ENCODE measurements at regions not wholly inside any gene's neighbourhood (a gene's known extent, or its start where the extent isn't known, plus 50 kb on each side); places are given as distances from the start of the nearest gene placed in this dataset.
"Not testable (repeated sequence)": the region's sequence is repeated elsewhere in the genome, so short reads cannot be mapped to it uniquely, and the experiment has no call there.

DNA sequence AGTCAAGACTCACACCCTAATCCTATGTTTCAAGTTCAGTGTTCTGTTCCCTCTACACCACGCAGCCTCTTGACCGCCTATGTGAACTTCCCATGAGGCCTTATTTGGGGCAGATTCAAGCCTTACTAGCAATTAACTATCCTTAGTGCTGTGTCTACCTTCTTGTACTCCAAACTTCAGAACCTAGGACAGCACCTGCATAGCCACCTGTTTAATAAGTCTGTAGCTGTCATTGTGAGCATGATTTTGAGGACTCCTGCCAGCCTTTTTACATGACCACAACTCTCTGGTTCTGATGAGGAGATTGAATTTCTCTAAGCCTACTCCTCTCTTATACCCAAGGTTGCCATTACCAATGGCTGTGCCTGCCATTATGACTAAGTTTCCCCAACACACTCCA, 50.8 kb upstream of the PCSK1 start:
- H2BK15ac ChIP-seq (replicated peaks; ENCODE audit: low read depth) = no peak overlapping the region
- H3K4me1 ChIP-seq (ENCODE audit: control insufficient read depth, low read depth, low read length) = no peaks in the 10 kb centered on the region
- no peak overlapping the region for H3K23ac ChIP-seq (ENCODE audit: low read length)
- H3K4me3 ChIP-seq (ENCODE audit: low read length) = no peak overlapping the region
- H2BK120ac ChIP-seq (ENCODE audit: low read depth, low read length) = no peak overlapping the region
- H4K8ac ChIP-seq (ENCODE audit: low read depth, low read length) = no peak overlapping the region
- no peaks in the 10 kb centered on the region for H3K36me3 ChIP-seq (ENCODE audit: control insufficient read depth, insufficient read depth, low read length)
- no peak overlapping the region for H2BK5ac ChIP-seq (ENCODE audit: low read length)
- H3K79me1 ChIP-seq (ENCODE audit: low read length) = no peaks in the 10 kb centered on the region
- no peak overlapping the region for H3K4me2 ChIP-seq (ENCODE audit: low read length)
- H3K27ac ChIP-seq (ENCODE audit: low read depth, low read length) = no peak overlapping the region
- no peak overlapping the region for H2AK5ac ChIP-seq (ENCODE audit: low read length)
- H3K4ac ChIP-seq (ENCODE audit: low read depth, low read length) = no peak overlapping the region
- H3K9ac ChIP-seq (ENCODE audit: low read length) = no peak overlapping the region
- H3K27me3 ChIP-seq (ENCODE audit: insufficient read depth, low read length, poor library complexity) = no peaks in the 10 kb centered on the region
- H3K18ac ChIP-seq (ENCODE audit: low read length) = no peak overlapping the region
- H4K5ac ChIP-seq (ENCODE audit: low read length) = no peak overlapping the region
- WGBS (ENCODE audit: extremely low coverage, insufficient coverage, low lambda C conversion rate) = no CpG with 5 or more reads among the region's 2 CpGs
- peak; percentile 69 for DNase-seq
- no peaks in the 10 kb centered on the region for H3K79me2 ChIP-seq (ENCODE audit: control insufficient read depth, insufficient read depth, low read length)
- H3K56ac ChIP-seq (ENCODE audit: low read length) = no peak overlapping the region

DNA sequence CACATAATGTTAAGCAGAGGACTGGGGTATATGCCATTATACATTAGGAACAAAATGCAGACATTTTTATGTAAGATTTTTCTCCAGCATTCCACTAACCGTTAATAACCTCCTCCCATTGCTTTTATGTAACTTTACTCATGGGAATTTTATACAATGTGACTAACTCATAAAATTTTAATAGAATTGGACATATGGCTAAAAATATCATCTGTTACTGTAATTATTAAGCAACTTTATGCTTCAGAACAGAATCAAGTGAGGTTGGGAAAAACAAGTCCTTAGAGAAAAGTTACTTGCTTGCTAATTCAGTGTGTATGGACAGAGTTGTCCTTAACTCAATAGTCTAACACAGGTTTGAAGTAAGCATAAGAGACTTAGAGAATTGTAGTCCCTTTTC, 54.8 kb upstream of the PCSK1 start:
- Histone ChIP-seq H3K36me3 (ENCODE audit: control insufficient read depth, insufficient read depth, low read length) (no peaks in the 10 kb centered on the region), H4K8ac (ENCODE audit: low read depth, low read length) (no peak overlapping the region), H3K4me3 (ENCODE audit: low read length) (no peak overlapping the region), H3K4ac (ENCODE audit: low read depth, low read length) (no peak overlapping the region), H3K79me2 (ENCODE audit: control insufficient read depth, insufficient read depth, low read length) (no peaks in the 10 kb centered on the region), H3K9ac (ENCODE audit: low read length) (no peak overlapping the region), H3K27me3 (ENCODE audit: insufficient read depth, low read length, poor library complexity) (no peaks in the 10 kb centered on the region), H2BK15ac (replicated peaks; ENCODE audit: low read depth) (no peak overlapping the region), H3K27ac (ENCODE audit: low read depth, low read length) (no peak overlapping the region), H2BK120ac (ENCODE audit: low read depth, low read length) (no peak overlapping the region), H3K79me1 (ENCODE audit: low read length) (no peaks in the 10 kb centered on the region), H3K4me2 (ENCODE audit: low read length) (no peak overlapping the region), H3K56ac (ENCODE audit: low read length) (no peak overlapping the region), H4K5ac (ENCODE audit: low read length) (no peak overlapping the region), H2BK5ac (ENCODE audit: low read length) (no peak overlapping the region), H3K23ac (ENCODE audit: low read length) (no peak overlapping the region), H2AK5ac (ENCODE audit: low read length) (no peak overlapping the region), H3K18ac (ENCODE audit: low read length) (no peak overlapping the region), H3K4me1 (ENCODE audit: control insufficient read depth, low read depth, low read length) (no peaks in the 10 kb centered on the region)
- no peak for DNase-seq
- no CpG with 5 or more reads among the region's 1 CpG for WGBS (ENCODE audit: extremely low coverage, insufficient coverage, low lambda C conversion rate)

DNA sequence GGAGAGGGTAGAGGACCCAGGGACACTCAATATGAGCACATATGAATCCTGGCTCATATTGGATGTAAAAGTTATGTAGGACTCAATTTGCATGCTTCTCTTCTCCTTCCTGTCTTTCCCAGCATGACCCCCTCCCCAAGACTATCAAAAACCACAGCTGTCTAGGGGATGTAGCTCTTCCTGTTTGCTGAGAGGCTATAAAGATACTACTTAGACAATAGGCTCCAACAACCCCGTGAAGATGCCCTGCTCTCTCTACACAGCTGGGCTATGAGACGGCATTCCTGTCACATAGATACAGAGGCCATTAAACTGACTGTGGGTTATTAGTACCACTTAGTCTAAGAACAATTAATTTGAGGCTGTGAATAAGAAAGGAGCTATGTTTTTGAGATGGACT, 56.5 kb upstream of the PCSK1 start:
- H3K4ac ChIP-seq (ENCODE audit: low read depth, low read length) = no peak overlapping the region
- H3K27me3 ChIP-seq (ENCODE audit: insufficient read depth, low read length, poor library complexity) = no peaks in the 10 kb centered on the region
- H3K18ac ChIP-seq (ENCODE audit: low read length) = no peak overlapping the region
- H3K4me1 ChIP-seq (ENCODE audit: control insufficient read depth, low read depth, low read length) = no peaks in the 10 kb centered on the region
- H3K27ac ChIP-seq (ENCODE audit: low read depth, low read length) = no peak overlapping the region
- H3K79me1 ChIP-seq (ENCODE audit: low read length) = no peaks in the 10 kb centered on the region
- H3K36me3 ChIP-seq (ENCODE audit: control insufficient read depth, insufficient read depth, low read length) = no peaks in the 10 kb centered on the region
- no peak overlapping the region for H2AK5ac ChIP-seq (ENCODE audit: low read length)
- no peak overlapping the region for H4K5ac ChIP-seq (ENCODE audit: low read length)
- no peak for DNase-seq
- no peak overlapping the region for H4K8ac ChIP-seq (ENCODE audit: low read depth, low read length)
- no peak overlapping the region for H3K9ac ChIP-seq (ENCODE audit: low read length)
- H3K23ac ChIP-seq (ENCODE audit: low read length) = no peak overlapping the region
- no peak overlapping the region for H2BK5ac ChIP-seq (ENCODE audit: low read length)
- no peak overlapping the region for H3K4me3 ChIP-seq (ENCODE audit: low read length)
- no peak overlapping the region for H2BK15ac ChIP-seq (replicated peaks; ENCODE audit: low read depth)
- WGBS (ENCODE audit: extremely low coverage, insufficient coverage, low lambda C conversion rate) = no CpG with 5 or more reads among the region's 2 CpGs
- no peaks in the 10 kb centered on the region for H3K79me2 ChIP-seq (ENCODE audit: control insufficient read depth, insufficient read depth, low read length)
- no peak overlapping the region for H2BK120ac ChIP-seq (ENCODE audit: low read depth, low read length)
- H3K56ac ChIP-seq (ENCODE audit: low read length) = no peak overlapping the region
- H3K4me2 ChIP-seq (ENCODE audit: low read length) = no peak overlapping the region

DNA sequence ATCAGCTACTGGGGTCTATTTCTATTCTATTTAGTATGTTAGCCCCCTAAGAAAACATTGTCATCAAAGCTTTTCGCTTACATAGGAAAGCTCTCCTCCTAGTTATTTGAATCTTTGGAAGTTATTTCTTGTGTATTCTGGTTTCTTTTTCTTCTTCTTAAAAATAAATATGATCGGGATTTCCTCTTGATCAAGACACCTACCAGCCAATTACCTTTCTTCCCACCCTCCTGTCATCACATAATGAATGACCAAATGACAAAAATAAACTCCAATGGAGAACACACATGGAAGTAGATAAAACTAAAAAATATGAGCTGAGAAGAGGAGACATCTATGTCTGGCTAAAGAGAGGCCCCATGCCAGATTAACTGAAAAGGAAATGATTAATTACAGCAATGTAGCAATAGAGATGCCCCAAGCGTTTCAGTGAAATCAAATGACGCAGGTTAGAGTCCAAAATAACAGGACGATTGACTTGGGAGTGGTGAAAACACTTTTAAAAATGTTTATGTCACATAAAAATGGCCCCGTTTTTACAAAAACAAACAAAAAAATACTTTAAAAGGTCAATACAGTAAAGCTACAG, 59.5 kb upstream of the PCSK1 start:
- H2BK5ac ChIP-seq (ENCODE audit: low read length) = no peak overlapping the region
- H2BK15ac ChIP-seq (replicated peaks; ENCODE audit: low read depth) = no peak overlapping the region
- no peak overlapping the region for H2BK120ac ChIP-seq (ENCODE audit: low read depth, low read length)
- H3K9ac ChIP-seq (ENCODE audit: low read length) = no peak overlapping the region
- no peak overlapping the region for H3K27ac ChIP-seq (ENCODE audit: low read depth, low read length)
- no peak overlapping the region for H3K23ac ChIP-seq (ENCODE audit: low read length)
- no peak overlapping the region for H3K4me3 ChIP-seq (ENCODE audit: low read length)
- no peak overlapping the region for H4K8ac ChIP-seq (ENCODE audit: low read depth, low read length)
- H2AK5ac ChIP-seq (ENCODE audit: low read length) = no peak overlapping the region
- H3K4ac ChIP-seq (ENCODE audit: low read depth, low read length) = no peak overlapping the region
- H3K27me3 ChIP-seq (ENCODE audit: insufficient read depth, low read length, poor library complexity) = no peaks in the 10 kb centered on the region
- H3K36me3 ChIP-seq (ENCODE audit: control insufficient read depth, insufficient read depth, low read length) = no peaks in the 10 kb centered on the region
- no peak overlapping the region for H3K4me2 ChIP-seq (ENCODE audit: low read length)
- no peaks in the 10 kb centered on the region for H3K79me2 ChIP-seq (ENCODE audit: control insufficient read depth, insufficient read depth, low read length)
- no CpG with 5 or more reads among the region's 6 CpGs for WGBS (ENCODE audit: extremely low coverage, insufficient coverage, low lambda C conversion rate)
- no peaks in the 10 kb centered on the region for H3K4me1 ChIP-seq (ENCODE audit: control insufficient read depth, low read depth, low read length)
- no peaks in the 10 kb centered on the region for H3K79me1 ChIP-seq (ENCODE audit: low read length)
- no peak overlapping the region for H4K5ac ChIP-seq (ENCODE audit: low read length)
- H3K56ac ChIP-seq (ENCODE audit: low read length) = no peak overlapping the region
- no peak for DNase-seq
- no peak overlapping the region for H3K18ac ChIP-seq (ENCODE audit: low read length)

DNA sequence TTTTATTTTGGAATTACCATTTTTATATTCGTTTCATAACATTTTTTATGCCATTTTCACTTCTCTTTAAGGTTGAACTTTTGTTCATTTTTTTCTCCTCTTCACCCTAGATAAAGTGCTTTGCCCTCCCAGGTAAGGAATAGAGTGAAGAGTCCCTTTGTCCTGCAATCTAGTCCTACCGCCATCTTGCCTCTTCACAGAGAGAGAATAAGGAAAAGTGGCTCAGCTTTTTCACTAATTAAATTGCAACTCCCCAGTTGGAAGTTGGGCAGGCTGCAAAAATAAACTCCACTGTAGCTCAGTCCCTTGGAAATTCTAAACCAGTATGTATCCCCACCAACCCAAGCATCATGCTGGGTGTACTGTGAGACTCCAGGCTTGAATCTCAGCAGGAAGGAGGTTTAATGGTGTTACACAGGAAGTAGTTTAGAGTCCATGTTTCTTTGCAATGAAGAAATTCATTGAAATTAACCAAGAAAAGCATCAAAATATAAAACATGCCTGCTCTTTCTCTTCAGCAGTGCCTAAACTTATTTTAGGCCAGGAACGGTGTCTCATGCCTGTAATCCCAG, 60.3 kb upstream of the PCSK1 start:
- DNase-seq = no peak
- Histone ChIP-seq H3K27ac (ENCODE audit: low read depth, low read length) (no peak overlapping the region), H3K56ac (ENCODE audit: low read length) (no peak overlapping the region), H2BK15ac (replicated peaks; ENCODE audit: low read depth) (no peak overlapping the region), H4K5ac (ENCODE audit: low read length) (no peak overlapping the region), H3K4me3 (ENCODE audit: low read length) (no peak overlapping the region), H3K4me2 (ENCODE audit: low read length) (no peak overlapping the region), H3K9ac (ENCODE audit: low read length) (no peak overlapping the region), H3K4ac (ENCODE audit: low read depth, low read length) (no peak overlapping the region), H3K79me1 (ENCODE audit: low read length) (no peaks in the 10 kb centered on the region), H3K23ac (ENCODE audit: low read length) (no peak overlapping the region), H2AK5ac (ENCODE audit: low read length) (no peak overlapping the region), H3K4me1 (ENCODE audit: control insufficient read depth, low read depth, low read length) (no peaks in the 10 kb centered on the region), H3K18ac (ENCODE audit: low read length) (no peak overlapping the region), H3K79me2 (ENCODE audit: control insufficient read depth, insufficient read depth, low read length) (no peaks in the 10 kb centered on the region), H2BK120ac (ENCODE audit: low read depth, low read length) (no peak overlapping the region), H4K8ac (ENCODE audit: low read depth, low read length) (no peak overlapping the region), H3K27me3 (ENCODE audit: insufficient read depth, low read length, poor library complexity) (no peaks in the 10 kb centered on the region), H3K36me3 (ENCODE audit: control insufficient read depth, insufficient read depth, low read length) (no peaks in the 10 kb centered on the region), H2BK5ac (ENCODE audit: low read length) (no peak overlapping the region)
- 100% methylated on average over 1 of the region's 3 CpGs for WGBS (ENCODE audit: extremely low coverage, insufficient coverage, low lambda C conversion rate)

DNA sequence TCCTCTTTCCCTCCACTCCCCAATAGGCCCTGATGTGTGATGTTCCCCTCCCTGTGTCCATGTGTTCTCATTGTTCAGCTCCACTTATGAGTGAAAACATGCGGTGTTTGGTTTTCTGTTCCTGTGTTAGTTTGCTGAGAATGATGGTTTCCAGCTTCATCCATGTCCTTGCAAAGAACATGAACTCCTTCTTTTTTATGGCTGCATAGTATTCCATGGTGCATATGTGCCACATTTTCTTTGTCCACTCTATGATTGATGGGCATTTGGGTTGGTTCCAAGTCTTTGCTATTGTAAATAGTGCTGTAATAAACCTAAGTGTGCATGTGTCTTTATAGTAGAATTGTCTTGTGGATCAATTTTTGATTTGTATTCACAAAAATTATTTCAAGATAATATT, 62.4 kb upstream of the PCSK1 start:
- not testable (repeated sequence) for H2BK120ac ChIP-seq (ENCODE audit: low read depth, low read length); H3K4ac ChIP-seq (ENCODE audit: low read depth, low read length); H3K18ac ChIP-seq (ENCODE audit: low read length); H4K5ac ChIP-seq (ENCODE audit: low read length); H3K4me1 ChIP-seq (ENCODE audit: control insufficient read depth, low read depth, low read length); H3K36me3 ChIP-seq (ENCODE audit: control insufficient read depth, insufficient read depth, low read length); H3K4me2 ChIP-seq (ENCODE audit: low read length); H3K27me3 ChIP-seq (ENCODE audit: insufficient read depth, low read length, poor library complexity); H3K79me1 ChIP-seq (ENCODE audit: low read length); DNase-seq; H2BK15ac ChIP-seq (replicated peaks; ENCODE audit: low read depth); H3K79me2 ChIP-seq (ENCODE audit: control insufficient read depth, insufficient read depth, low read length); H4K8ac ChIP-seq (ENCODE audit: low read depth, low read length); H3K9ac ChIP-seq (ENCODE audit: low read length); H3K27ac ChIP-seq (ENCODE audit: low read depth, low read length); H3K4me3 ChIP-seq (ENCODE audit: low read length); H2AK5ac ChIP-seq (ENCODE audit: low read length); H3K56ac ChIP-seq (ENCODE audit: low read length); H2BK5ac ChIP-seq (ENCODE audit: low read length); H3K23ac ChIP-seq (ENCODE audit: low read length)
- no CpG with 5 or more reads among the region's 1 CpG for WGBS (ENCODE audit: extremely low coverage, insufficient coverage, low lambda C conversion rate)
